ENCODE measurements at regions not wholly inside any gene's neighbourhood (a gene's known extent, or its start where the extent isn't known, plus 50 kb on each side); places are given as distances from the start of the nearest gene placed in this dataset.

- peak; percentile 79 for DNase-seq
Observed at GRCh38 chr5:82349652-82350051, 71.5 kb upstream of the RPS23 start.

GRCh38 chr5:82348784-82349425 lies 70.8 kb upstream of the RPS23 start:
- DNase-seq: no peak

- no peak for DNase-seq
Observed at GRCh38 chr5:82347201-82347865, 69.2 kb upstream of the RPS23 start.

- no peak for DNase-seq
Observed at GRCh38 chr5:82346399-82347165, 68.4 kb upstream of the RPS23 start.

- no peak for DNase-seq
Observed at GRCh38 chr5:82345108-82345507, 67.0 kb upstream of the RPS23 start.

- no peak for DNase-seq
Observed at GRCh38 chr5:82341325-82341724, 63.2 kb upstream of the RPS23 start.

- DNase-seq: no peak
Observed at GRCh38 chr5:82340799-82341198, 62.6 kb upstream of the RPS23 start.

GRCh38 chr5:82339792-82340191 lies 61.6 kb upstream of the RPS23 start:
- DNase-seq: no peak

GRCh38 chr5:82338771-82339373 lies 60.7 kb upstream of the RPS23 start:
- DNase-seq: no peak

GRCh38 chr5:82336959-82337351 lies 58.8 kb upstream of the RPS23 start:
- no peak for DNase-seq

- DNase-seq: no peak
Observed at GRCh38 chr5:82336226-82336958, 58.2 kb upstream of the RPS23 start.

- no peak for DNase-seq
Observed at GRCh38 chr5:82335806-82336205, 57.7 kb upstream of the RPS23 start.

- no peak for DNase-seq
Observed at GRCh38 chr5:82334856-82335255, 56.7 kb upstream of the RPS23 start.

GRCh38 chr5:82334085-82334692 lies 56.0 kb upstream of the RPS23 start:
- DNase-seq: no peak

- no peak for DNase-seq
Observed at GRCh38 chr5:82332886-82333615, 54.9 kb upstream of the RPS23 start.

GRCh38 chr5:82332064-82332855 lies 54.1 kb upstream of the RPS23 start:
- no peak for DNase-seq

GRCh38 chr5:82331557-82331956 lies 53.4 kb upstream of the RPS23 start:
- DNase-seq: no peak

GRCh38 chr5:82330530-82331270 lies 52.5 kb upstream of the RPS23 start:
- DNase-seq: no peak

GRCh38 chr5:82329393-82329792 lies 51.2 kb upstream of the RPS23 start:
- no peak for DNase-seq

Measured in stimulated activated CD8-positive, alpha-beta memory T cell treated with anti-CD3 and anti-CD28 coated beads, Interleukin-4, amount 100 ng/mL, for 48 hours (primary cell).